NCI-H524 (cell line): ENCODE measurements at regions not wholly inside any gene's neighbourhood (a gene's known extent, or its start where the extent isn't known, plus 50 kb on each side); places are given as distances from the start of the nearest gene placed in this dataset.
"Not testable (repeated sequence)": the region's sequence is repeated elsewhere in the genome, so short reads cannot be mapped to it uniquely, and the experiment has no call there.

Experiments used
- DNase-seq, 2 experiments: peaks; one replicate each; lab custom pipeline; 2025; lab: John Stamatoyannopoulos, UW

GRCh38 chr11:134845474-134846327, 433.7 kb upstream of the B3GAT1 start:
- DNase-seq = no peak

GRCh38 chr11:134844838-134845237, 432.8 kb upstream of the B3GAT1 start:
- no peak for DNase-seq

GRCh38 chr11:134843735-134844134, 431.7 kb upstream of the B3GAT1 start:
- DNase-seq = peak in 1 of 2 experiments; percentile 2

- DNase-seq = no peak
These were observed 431.0 kb upstream of the B3GAT1 start for GRCh38 chr11:134843020-134843419.

- no peak for DNase-seq
These were observed 429.9 kb upstream of the B3GAT1 start for GRCh38 chr11:134841972-134842371.

GRCh38 chr11:134841411-134841810, 429.4 kb upstream of the B3GAT1 start:
- no peak for DNase-seq

- no peak for DNase-seq
These were observed 428.9 kb upstream of the B3GAT1 start for GRCh38 chr11:134840945-134841344.

- not testable (repeated sequence) for DNase-seq
These were observed 428.1 kb upstream of the B3GAT1 start for GRCh38 chr11:134840165-134840564.

GRCh38 chr11:134838708-134839107, 426.7 kb upstream of the B3GAT1 start:
- DNase-seq = no peak

GRCh38 chr11:134837887-134838232, 425.8 kb upstream of the B3GAT1 start:
- DNase-seq = no peak

- no peak for DNase-seq
These were observed 425.3 kb upstream of the B3GAT1 start for GRCh38 chr11:134837166-134837886.

- no peak for DNase-seq
These were observed 424.5 kb upstream of the B3GAT1 start for GRCh38 chr11:134836561-134836960.

GRCh38 chr11:134835561-134835960, 423.5 kb upstream of the B3GAT1 start:
- no peak for DNase-seq

- no peak for DNase-seq
These were observed 418.3 kb upstream of the B3GAT1 start for GRCh38 chr11:134830312-134830711.

GRCh38 chr11:134823970-134824369, 411.9 kb upstream of the B3GAT1 start:
- DNase-seq = no peak

GRCh38 chr11:134822897-134823296, 410.9 kb upstream of the B3GAT1 start:
- DNase-seq = no peak

GRCh38 chr11:134821422-134821821, 409.4 kb upstream of the B3GAT1 start:
- no peak for DNase-seq

GRCh38 chr11:134819041-134819440, 407.0 kb upstream of the B3GAT1 start:
- peak; percentile 62 to 78 for DNase-seq

GRCh38 chr11:134818516-134818915, 406.5 kb upstream of the B3GAT1 start:
- DNase-seq = no peak

- no peak for DNase-seq
These were observed 403.4 kb upstream of the B3GAT1 start for GRCh38 chr11:134815404-134815803.

GRCh38 chr11:134807997-134808396, 396.0 kb upstream of the B3GAT1 start:
- peak; percentile 18 to 57 for DNase-seq

GRCh38 chr11:134802598-134802997, 390.6 kb upstream of the B3GAT1 start:
- no peak for DNase-seq

- no peak for DNase-seq
These were observed 390.1 kb upstream of the B3GAT1 start for GRCh38 chr11:134802116-134802515.
